ENCODE measurements at regions not wholly inside any gene's neighbourhood (a gene's known extent, or its start where the extent isn't known, plus 50 kb on each side); places are given as distances from the start of the nearest gene placed in this dataset.

DNA sequence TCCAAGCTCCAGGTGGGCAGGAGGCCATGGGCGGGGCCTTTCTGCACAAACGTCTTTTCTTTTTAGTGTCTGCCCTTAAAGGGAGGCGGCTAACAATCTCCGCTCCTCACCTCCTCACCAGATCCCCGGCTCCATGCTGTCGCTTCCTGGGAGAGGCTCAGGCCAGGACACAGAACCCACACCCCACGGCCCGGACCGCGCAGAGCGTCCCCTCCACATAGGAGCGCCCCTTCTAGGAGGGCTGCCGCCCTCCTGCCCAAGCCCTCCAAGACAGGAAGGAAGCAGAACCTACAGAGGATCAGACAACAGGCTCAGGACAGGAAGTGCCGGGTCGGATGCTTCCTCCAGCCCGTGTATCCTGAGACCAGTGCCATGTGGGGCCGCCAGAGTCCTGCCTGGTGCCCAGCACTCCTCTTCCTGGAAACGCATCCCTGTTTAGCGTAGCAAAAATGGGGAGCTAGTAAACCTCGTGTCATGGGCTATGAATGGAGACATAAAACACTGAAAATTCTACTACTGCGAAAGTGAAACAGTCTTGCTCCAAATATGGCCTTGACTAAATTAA, 83.2 kb upstream of the ATP10A start:
- no peak for TF ChIP-seq POLR2AphosphoS5 (IDR thresholded peaks at IDR 0.05; ENCODE audit: low read depth)
- TF ChIP-seq, protein P1, sequence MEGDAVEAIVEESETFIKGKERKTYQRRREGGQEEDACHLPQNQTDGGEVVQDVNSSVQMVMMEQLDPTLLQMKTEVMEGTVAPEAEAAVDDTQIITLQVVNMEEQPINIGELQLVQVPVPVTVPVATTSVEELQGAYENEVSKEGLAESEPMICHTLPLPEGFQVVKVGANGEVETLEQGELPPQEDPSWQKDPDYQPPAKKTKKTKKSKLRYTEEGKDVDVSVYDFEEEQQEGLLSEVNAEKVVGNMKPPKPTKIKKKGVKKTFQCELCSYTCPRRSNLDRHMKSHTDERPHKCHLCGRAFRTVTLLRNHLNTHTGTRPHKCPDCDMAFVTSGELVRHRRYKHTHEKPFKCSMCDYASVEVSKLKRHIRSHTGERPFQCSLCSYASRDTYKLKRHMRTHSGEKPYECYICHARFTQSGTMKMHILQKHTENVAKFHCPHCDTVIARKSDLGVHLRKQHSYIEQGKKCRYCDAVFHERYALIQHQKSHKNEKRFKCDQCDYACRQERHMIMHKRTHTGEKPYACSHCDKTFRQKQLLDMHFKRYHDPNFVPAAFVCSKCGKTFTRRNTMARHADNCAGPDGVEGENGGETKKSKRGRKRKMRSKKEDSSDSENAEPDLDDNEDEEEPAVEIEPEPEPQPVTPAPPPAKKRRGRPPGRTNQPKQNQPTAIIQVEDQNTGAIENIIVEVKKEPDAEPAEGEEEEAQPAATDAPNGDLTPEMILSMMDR (IDR thresholded peaks at IDR 0.05; ENCODE audit: insufficient read depth, low read length), result no peak

Measured in HL-60 (cell line).